Cardiac muscle cell (in vitro differentiated cells and primary cell): ENCODE measurements at regions not wholly inside any gene's neighbourhood (a gene's known extent, or its start where the extent isn't known, plus 50 kb on each side); places are given as distances from the start of the nearest gene placed in this dataset.

Source experiments
- DNase-seq, 2 donors: peaks; one replicate each; pipeline versions ENCODE4 v3.0.0 to v3.0.0-alpha.2; 2010 to 2017; ENCODE audit warnings: low read depth in 1 of 2, low spot score in 1 of 2
- H3K27ac ChIP-seq: fragments of 200-600 bp; sonication (generic); 2 replicates; pipeline ENCODE4 v1.5.1; 2016
- H3K27me3 ChIP-seq: fragments of 200-600 bp; sonication (generic); 2 replicates; pipeline ENCODE4 v1.6.0; 2016; ENCODE audit warnings: control low read depth
- H3K36me3 ChIP-seq: fragments of 200-600 bp; sonication (generic); 2 replicates; pipeline ENCODE4 v1.5.1; 2016; ENCODE audit warnings: control low read depth
- H3K4me1 ChIP-seq: fragments of 200-600 bp; sonication (generic); 2 replicates; pipeline ENCODE4 v1.8.1; 2017; ENCODE audit warnings: low read depth, mild to moderate bottlenecking, mixed run types
- H3K4me3 ChIP-seq: fragments of 200-600 bp; sonication (generic); 2 replicates; pipeline ENCODE4 v1.5.1; 2016; ENCODE audit warnings: mild to moderate bottlenecking
- H3K9me3 ChIP-seq: fragments of 200-600 bp; sonication (generic); 2 replicates; pipeline ENCODE4 v1.5.1; 2017; ENCODE audit warnings: low read depth, mild to moderate bottlenecking, control low read depth
- CTCF ChIP-seq: IDR thresholded peaks from 2 replicates; pipeline ENCODE4 v1.5.1; 2012; ENCODE audit warnings: low read depth, mild to moderate bottlenecking, low read length

GRCh38 chr1:209387271-209387968 lies 196.1 kb upstream of the CAMK1G start:
- Histone ChIP-seq H3K27me3 (no peaks in the 10 kb centered on the region), H3K9me3 (no peaks in the 10 kb centered on the region), H3K4me1 (peaks cover 15% of the 10 kb centered on the region), H3K27ac (no peak overlapping the region), H3K4me3 (no peak overlapping the region), H3K36me3 (no peaks in the 10 kb centered on the region)
- no peak for DNase-seq
- TF ChIP-seq CTCF = no peak

GRCh38 chr1:209387969-209388329 lies 195.6 kb upstream of the CAMK1G start:
- no peaks in the 10 kb centered on the region for H3K36me3 ChIP-seq
- H3K27ac ChIP-seq = no peak overlapping the region
- no peak for TF ChIP-seq CTCF

GRCh38 chr1:209388358-209388757 lies 195.2 kb upstream of the CAMK1G start:
- no peak for DNase-seq
- no peak for TF ChIP-seq CTCF

More at GRCh38 chr1:209387969-209388329, 195.6 kb upstream of the CAMK1G start:
- Histone ChIP-seq H3K4me3 (no peak overlapping the region), H3K9me3 (no peaks in the 10 kb centered on the region), H3K4me1 (peaks cover 13% of the 10 kb centered on the region), H3K27me3 (no peaks in the 10 kb centered on the region)
- peak in 1 of 2 donors; percentile 51 for DNase-seq

GRCh38 chr1:209389258-209389657 lies 194.3 kb upstream of the CAMK1G start:
- H3K36me3 ChIP-seq = no peaks in the 10 kb centered on the region
- no peak for TF ChIP-seq CTCF
- peak in 1 of 2 donors; percentile 51 for DNase-seq
- H3K27ac ChIP-seq = no peak overlapping the region
- H3K9me3 ChIP-seq = no peaks in the 10 kb centered on the region
- no peak overlapping the region for H3K4me3 ChIP-seq
- peaks cover 4% of the 10 kb centered on the region for H3K4me1 ChIP-seq
- no peaks in the 10 kb centered on the region for H3K27me3 ChIP-seq

More at GRCh38 chr1:209388358-209388757, 195.2 kb upstream of the CAMK1G start:
- Histone ChIP-seq H3K27ac (no peak overlapping the region), H3K4me1 (peaks cover 13% of the 10 kb centered on the region), H3K9me3 (no peaks in the 10 kb centered on the region), H3K36me3 (no peaks in the 10 kb centered on the region), H3K27me3 (no peaks in the 10 kb centered on the region), H3K4me3 (no peak overlapping the region)

- TF ChIP-seq CTCF = no peak
- Histone ChIP-seq H3K36me3 (no peaks in the 10 kb centered on the region), H3K4me3 (no peak overlapping the region), H3K9me3 (no peaks in the 10 kb centered on the region), H3K4me1 (peaks cover 5% of the 10 kb centered on the region), H3K27ac (no peak overlapping the region), H3K27me3 (no peaks in the 10 kb centered on the region)
- no peak for DNase-seq
Observed at GRCh38 chr1:209389975-209390374, 193.5 kb upstream of the CAMK1G start.
